AG04449 (cell line): ENCODE measurements at regions not wholly inside any gene's neighbourhood (a gene's known extent, or its start where the extent isn't known, plus 50 kb on each side); places are given as distances from the start of the nearest gene placed in this dataset.

Source experiments
- CTCF ChIA-PET: fragments of 350-600 bp; formaldehyde crosslinking; extraction: SDS; loops from one replicate; lab custom pipeline; 2021; ENCODE audit warnings: antibody characterized with exemption; lab: Yijun Ruan, JAX
- POLR2A ChIA-PET: fragments of 400-600, 350-600 bp; formaldehyde crosslinking; extraction: SDS; loops from one replicate; lab custom pipeline; 2020; ENCODE audit warnings: antibody characterized with exemption, inconsistent platforms; lab: Yijun Ruan, JAX
- DNase-seq: peaks from one replicate; pipeline ENCODE4 v3.0.0-alpha.2; 2010; ENCODE audit warnings: low read depth, low spot score
- H3K4me3 ChIP-seq: 2 replicates; pipeline ENCODE4 v1.5.1; 2011; ENCODE audit warnings: low read depth, mild to moderate bottlenecking, control low read depth, low read length
- CTCF ChIP-seq: IDR thresholded peaks from one replicate; pipeline ENCODE4 v1.5.1; 2011; ENCODE audit warnings: mild to moderate bottlenecking, moderate library complexity, low read length, control low read depth, inconsistent platforms; ENCODE audit not compliant: insufficient read depth; ENCODE audit errors: missing control alignments

- no peak for DNase-seq
- CTCF ChIA-PET, result no interaction called here
- POLR2A ChIA-PET, result no interaction called here
- H3K4me3 ChIP-seq, result no peak overlapping the region
- TF ChIP-seq CTCF, result no peak
Measured at GRCh38 chr3:75014008-75014407, 399.5 kb upstream of the CNTN3 start.

GRCh38 chr3:75015280-75015679, 400.8 kb upstream of the CNTN3 start:
- POLR2A ChIA-PET, result no interaction called here
- TF ChIP-seq CTCF, result no peak
- H3K4me3 ChIP-seq, result no peak overlapping the region
- CTCF ChIA-PET, result no interaction called here
- no peak for DNase-seq

DNA sequence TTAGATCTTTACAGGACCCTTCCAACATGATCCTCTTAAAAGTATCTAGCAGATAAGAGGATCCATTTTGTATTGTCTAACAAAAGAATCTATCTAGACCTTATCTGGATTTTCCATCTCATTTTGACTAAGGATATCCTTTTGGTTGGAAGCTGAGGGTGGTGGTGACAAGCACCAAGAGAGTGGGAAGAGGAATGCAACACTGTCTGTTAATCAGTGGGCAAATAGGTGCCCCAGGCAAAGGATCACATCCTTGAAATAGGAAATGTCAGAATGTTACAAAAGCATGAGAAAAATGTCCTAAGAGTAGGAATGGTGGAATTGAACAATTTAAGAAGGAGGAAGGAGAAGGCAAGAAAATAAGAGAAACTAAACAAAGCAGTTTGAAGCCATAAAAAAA, 420.7 kb upstream of the CNTN3 start:
- no peak overlapping the region for H3K4me3 ChIP-seq
- CTCF ChIA-PET, result no interaction called here
- no peak for DNase-seq
- POLR2A ChIA-PET, result no interaction called here
- no peak for TF ChIP-seq CTCF

DNA sequence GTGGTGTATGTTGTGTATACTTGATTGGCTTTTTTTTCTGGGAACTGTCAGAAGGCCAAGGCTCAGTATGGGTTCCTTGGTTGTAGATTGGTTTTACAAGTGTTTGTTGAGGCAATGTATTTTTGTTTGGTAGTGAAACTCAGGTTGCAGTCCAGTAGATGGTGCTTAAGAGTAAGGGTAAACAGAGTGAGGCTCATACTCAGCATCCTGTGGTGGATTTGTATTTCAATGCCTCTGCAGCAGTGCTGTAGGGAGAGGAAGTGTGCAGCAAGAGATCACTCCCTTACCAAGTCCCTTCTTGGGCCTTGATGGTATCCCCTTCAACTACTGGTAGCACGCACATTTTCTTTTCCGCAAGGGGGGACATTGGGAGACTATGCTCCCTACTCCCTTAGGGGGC, 428.5 kb upstream of the CNTN3 start:
- ChIA-PET POLR2A (no interaction called here), CTCF (no interaction called here)
- DNase-seq, result no peak
- H3K4me3 ChIP-seq, result no peak overlapping the region
- no peak for TF ChIP-seq CTCF

DNA sequence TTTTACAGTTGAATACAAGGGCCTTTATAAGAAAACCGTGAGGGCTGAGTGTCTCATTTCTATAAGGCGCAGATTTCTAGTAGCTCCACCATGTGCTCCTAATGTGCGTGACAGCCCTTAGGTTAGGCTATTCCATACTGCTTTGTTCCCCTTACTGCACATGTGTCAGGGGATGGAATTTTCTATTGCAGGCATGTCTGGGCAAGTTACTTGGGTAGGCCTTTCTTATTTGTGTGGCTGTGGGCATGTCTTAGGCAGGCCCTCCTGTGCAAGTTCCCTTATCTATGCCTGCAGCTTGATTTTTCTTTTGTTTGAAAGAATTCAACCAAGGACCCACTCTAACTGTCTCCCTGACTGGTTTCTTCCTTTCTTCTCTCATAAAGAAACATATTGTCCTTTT, 434.2 kb upstream of the CNTN3 start:
- POLR2A ChIA-PET, result no interaction called here
- TF ChIP-seq CTCF, result no peak
- CTCF ChIA-PET, result no interaction called here
- no peak overlapping the region for H3K4me3 ChIP-seq
- DNase-seq, result no peak

DNA sequence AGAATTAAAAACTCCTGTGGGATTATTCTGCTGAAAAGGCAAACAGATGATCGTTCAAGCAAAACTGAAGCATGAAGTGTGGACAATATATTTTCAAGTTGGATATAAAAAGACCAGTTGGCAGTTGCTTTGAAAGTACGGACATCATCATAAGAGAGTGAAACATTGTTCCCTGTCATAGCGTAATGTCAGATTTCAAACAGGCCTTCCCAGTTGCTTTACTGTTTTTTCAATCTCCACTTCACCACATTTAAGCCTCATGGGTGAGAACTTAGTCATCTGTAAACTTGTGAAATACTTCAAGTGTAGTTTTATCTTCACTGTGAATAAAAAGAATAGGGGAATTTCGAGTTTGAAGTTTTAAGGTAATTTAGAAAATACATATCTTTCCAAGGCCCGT, 435.1 kb upstream of the CNTN3 start:
- H3K4me3 ChIP-seq, result no peak overlapping the region
- no peak for DNase-seq
- ChIA-PET POLR2A (no interaction called here), CTCF (no interaction called here)
- no peak for TF ChIP-seq CTCF

GRCh38 chr3:75059120-75059519, 444.7 kb upstream of the CNTN3 start:
- DNase-seq, result no peak
- H3K4me3 ChIP-seq, result no peak overlapping the region
- TF ChIP-seq CTCF, result no peak
- ChIA-PET POLR2A (no interaction called here), CTCF (no interaction called here)
